Neural cell (in vitro differentiated cells): ENCODE measurements at regions not wholly inside any gene's neighbourhood (a gene's known extent, or its start where the extent isn't known, plus 50 kb on each side); places are given as distances from the start of the nearest gene placed in this dataset.

Source experiments
- H2AFZ ChIP-seq: fragments of 200-600, 300-800 bp; sonication (generic), shearing (Covaris generic); 2 replicates; pipeline ENCODE4 v1.6.0; 2014; ENCODE audit warnings: low read depth, mild to moderate bottlenecking, antibody characterized with exemption, low read length, moderate library complexity
- H3F3A ChIP-seq: fragments of 200-600 bp; shearing (Covaris generic); 2 replicates; pipeline ENCODE4 v1.6.1; 2016; ENCODE audit warnings: mild to moderate bottlenecking, moderate library complexity, mixed read lengths, antibody characterized with exemption, low read length; ENCODE audit not compliant: insufficient read depth, poor library complexity, severe bottlenecking
- H3K27ac ChIP-seq: fragments of 200-600, 300-800 bp; sonication (generic), shearing (Covaris generic); 2 replicates; pipeline ENCODE4 v1.5.1; 2014; ENCODE audit warnings: mild to moderate bottlenecking, low read length, moderate library complexity
- H3K27me3 ChIP-seq: fragments of 300-800, 200-600 bp; sonication (generic), shearing (Covaris generic); 2 replicates; pipeline ENCODE4 v1.6.0; 2014; ENCODE audit warnings: mild to moderate bottlenecking, low read depth, low read length, moderate library complexity; ENCODE audit not compliant: insufficient read depth
- H3K36me3 ChIP-seq: fragments of 300-800, 200-600 bp; sonication (generic), shearing (Covaris generic); 2 replicates; pipeline ENCODE4 v1.5.1; 2014; ENCODE audit warnings: mild to moderate bottlenecking, antibody characterized with exemption, low read length, moderate library complexity; ENCODE audit not compliant: insufficient read depth
- H3K4me2 ChIP-seq: fragments of 300-800, 200-600 bp; sonication (generic), shearing (Covaris generic); 2 replicates; pipeline ENCODE4 v1.6.0; 2014; ENCODE audit warnings: mild to moderate bottlenecking, low read length
- H3K4me3 ChIP-seq: fragments of 300-800, 200-600 bp; sonication (generic), shearing (Covaris generic); 2 replicates; pipeline ENCODE4 v1.5.1; 2014; ENCODE audit warnings: mild to moderate bottlenecking, low read length, moderate library complexity
- H3K79me2 ChIP-seq: fragments of 200-600 bp; shearing (Covaris generic); replicated peaks from 2 replicates; pipeline ENCODE4 v1.6.0; 2014; ENCODE audit warnings: mild to moderate bottlenecking, low read length, moderate library complexity; ENCODE audit not compliant: insufficient read depth
- H3K9ac ChIP-seq: fragments of 300-800, 200-600 bp; sonication (generic), shearing (Covaris generic); 2 replicates; pipeline ENCODE4 v1.6.1; 2016; ENCODE audit warnings: mild to moderate bottlenecking, low read length, mixed read lengths
- H3K9me2 ChIP-seq: fragments of 200-600 bp; shearing (Covaris generic); 2 replicates; pipeline ENCODE4 v1.6.1; 2016; ENCODE audit warnings: mild to moderate bottlenecking, low read length, mixed read lengths; ENCODE audit not compliant: insufficient read depth
- H3K9me3 ChIP-seq: fragments of 200-600, 300-800 bp; sonication (generic), shearing (Covaris generic); 2 replicates; pipeline ENCODE4 v1.6.1; 2016; ENCODE audit warnings: mild to moderate bottlenecking, mixed run types, low read length, moderate library complexity, mixed read lengths
- H4K20me1 ChIP-seq: fragments of 200-600 bp; shearing (Covaris generic); 2 replicates; pipeline ENCODE4 v1.6.1; 2016; ENCODE audit warnings: mild to moderate bottlenecking, mixed run types; ENCODE audit not compliant: insufficient read depth
- CTCF ChIP-seq: fragments of 450-650 bp; IDR thresholded peaks from 2 replicates; pipeline ENCODE4 v1.5.1; 2014; ENCODE audit warnings: antibody characterized with exemption, mild to moderate bottlenecking, moderate library complexity; ENCODE audit not compliant: poor library complexity, severe bottlenecking
- EP300 ChIP-seq: fragments of 450-650 bp; conservative IDR thresholded peaks from 2 replicates; pipeline ENCODE4 v1.6.1; 2014; ENCODE audit warnings: antibody characterized with exemption, mild to moderate bottlenecking, moderate library complexity; ENCODE audit not compliant: poor library complexity, severe bottlenecking
- EZH2 ChIP-seq: fragments of 200-600, 300-800 bp; shearing (Covaris generic), sonication (generic); IDR thresholded peaks from 2 replicates; pipeline ENCODE4 v1.6.1; 2014; ENCODE audit warnings: antibody characterized with exemption, low read length, borderline replicate concordance, mild to moderate bottlenecking; ENCODE audit not compliant: insufficient read depth, poor library complexity, severe bottlenecking
- MXI1 ChIP-seq: fragments of 450-650 bp; conservative IDR thresholded peaks from 2 replicates; pipeline ENCODE4 v1.6.1; 2014; ENCODE audit warnings: antibody characterized with exemption, mild to moderate bottlenecking; ENCODE audit not compliant: poor library complexity, severe bottlenecking
- POLR2AphosphoS5 ChIP-seq: IDR thresholded peaks from 2 replicates; pipeline ENCODE4 v1.6.1; 2012
- RAD21 ChIP-seq: fragments of 450-650 bp; conservative IDR thresholded peaks from 2 replicates; pipeline ENCODE4 v1.6.1; 2014; ENCODE audit warnings: antibody characterized with exemption, mild to moderate bottlenecking, moderate library complexity
- REST ChIP-seq: IDR thresholded peaks from 2 replicates; pipeline ENCODE4 v1.6.1; 2012; ENCODE audit warnings: borderline replicate concordance
- SMC3 ChIP-seq: fragments of 450-650 bp; conservative IDR thresholded peaks from 2 replicates; pipeline ENCODE4 v1.6.1; 2014; ENCODE audit warnings: antibody characterized with exemption, mild to moderate bottlenecking, moderate library complexity; ENCODE audit not compliant: poor library complexity
- TAF1 ChIP-seq: IDR thresholded peaks from 2 replicates; pipeline ENCODE4 v1.6.1; 2012; ENCODE audit warnings: low read depth

- H3K27ac ChIP-seq = no peak overlapping the region
- H3K4me2 ChIP-seq = no peak overlapping the region
- no peaks in the 10 kb centered on the region for H3F3A ChIP-seq
- no peaks in the 10 kb centered on the region for H3K79me2 ChIP-seq
- H4K20me1 ChIP-seq = no peaks in the 10 kb centered on the region
- TF ChIP-seq EP300 (no peak), EZH2 (no peak), RAD21 (no peak), REST (no peak), MXI1 (no peak), CTCF (no peak), POLR2AphosphoS5 (no peak), TAF1 (no peak), SMC3 (no peak)
- no peaks in the 10 kb centered on the region for H3K9me2 ChIP-seq
- no peak overlapping the region for H3K9ac ChIP-seq
- H3K4me3 ChIP-seq = no peak overlapping the region
- H3K36me3 ChIP-seq = no peaks in the 10 kb centered on the region
- H3K9me3 ChIP-seq = no peaks in the 10 kb centered on the region
- no peak overlapping the region for H2AFZ ChIP-seq
- H3K27me3 ChIP-seq = no peaks in the 10 kb centered on the region
Observed at GRCh38 chr16:76755496-76755895, 435.5 kb upstream of the MON1B start.

- H3K9ac ChIP-seq = no peak overlapping the region
- no peaks in the 10 kb centered on the region for H3K27me3 ChIP-seq
- H3K4me3 ChIP-seq = no peak overlapping the region
- no peaks in the 10 kb centered on the region for H4K20me1 ChIP-seq
- H3K79me2 ChIP-seq = no peaks in the 10 kb centered on the region
- no peak overlapping the region for H3K4me2 ChIP-seq
- no peaks in the 10 kb centered on the region for H3K9me2 ChIP-seq
- no peaks in the 10 kb centered on the region for H3F3A ChIP-seq
- H2AFZ ChIP-seq = no peak overlapping the region
- TF ChIP-seq CTCF = no peak
- no peak for TF ChIP-seq RAD21
- no peak for TF ChIP-seq MXI1
- no peak for TF ChIP-seq REST
- no peak for TF ChIP-seq EP300
- no peak for TF ChIP-seq EZH2
- TF ChIP-seq TAF1 = no peak
- TF ChIP-seq SMC3 = no peak
- TF ChIP-seq POLR2AphosphoS5 = no peak
- H3K36me3 ChIP-seq = no peaks in the 10 kb centered on the region
- no peaks in the 10 kb centered on the region for H3K9me3 ChIP-seq
- H3K27ac ChIP-seq = no peak overlapping the region
Observed at GRCh38 chr16:76756423-76756822, 434.6 kb upstream of the MON1B start.
